HG02642 (cell line): ENCODE measurements at regions not wholly inside any gene's neighbourhood (a gene's known extent, or its start where the extent isn't known, plus 50 kb on each side); places are given as distances from the start of the nearest gene placed in this dataset.

Experiments
- ATAC-seq: cut with Tn5 transposase; IDR thresholded peaks from one replicate; pipeline ENCODE4 v1.9.1; 2021; ENCODE audit warnings: mild to moderate bottlenecking; ENCODE audit not compliant: unreplicated experiment, poor library complexity

DNA sequence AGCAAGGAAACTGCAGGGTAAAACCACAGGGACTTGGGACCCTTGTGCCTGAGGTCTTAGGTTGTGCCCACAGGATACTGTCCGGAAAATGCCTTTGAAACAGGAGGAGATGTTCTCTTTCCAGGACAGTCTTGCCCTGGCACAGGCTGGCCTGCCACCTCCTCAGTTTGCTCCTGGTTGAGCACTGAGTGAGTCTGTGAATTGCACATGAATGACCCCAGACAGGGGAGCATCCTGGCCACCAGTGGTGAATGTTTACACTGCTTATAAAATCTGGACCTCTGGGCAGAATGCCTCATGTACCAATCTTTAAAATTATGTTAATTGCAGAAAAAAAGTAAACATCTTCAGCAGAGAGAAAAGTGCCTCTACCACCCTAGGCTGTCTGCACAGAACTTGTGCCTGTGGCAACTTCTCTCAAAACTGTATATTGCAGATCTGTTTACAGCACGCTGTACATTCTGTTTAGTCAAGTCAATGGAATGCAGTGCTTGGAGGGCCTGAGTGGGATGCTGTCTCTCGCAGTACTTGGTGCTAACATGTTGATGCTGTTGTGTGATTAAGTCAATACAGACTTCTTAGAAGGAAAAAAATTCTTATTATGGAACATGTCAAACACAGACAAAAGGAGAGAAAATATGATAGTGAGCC, 242.1 kb downstream of the SOD2 start:
- ATAC-seq = no peak

DNA sequence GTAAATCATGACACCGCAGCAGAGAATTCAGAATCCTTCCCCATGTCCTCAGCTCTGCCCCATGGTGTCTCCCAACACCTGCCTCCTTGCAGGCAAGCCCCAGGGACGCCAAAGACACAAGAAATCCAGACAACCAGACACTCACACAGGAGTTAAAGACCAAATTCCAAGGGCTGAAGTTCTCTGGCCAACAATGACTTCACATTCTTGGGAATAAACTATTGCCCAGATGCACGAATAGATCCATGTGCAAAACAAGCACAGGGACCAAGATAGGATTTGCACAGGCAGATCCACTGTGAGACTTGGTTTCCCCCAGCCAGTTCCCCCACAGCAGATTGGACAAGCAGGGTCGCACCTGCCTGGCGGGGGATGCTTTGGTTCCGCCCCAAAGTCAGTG, 246.7 kb downstream of the SOD2 start:
- no peak for ATAC-seq

DNA sequence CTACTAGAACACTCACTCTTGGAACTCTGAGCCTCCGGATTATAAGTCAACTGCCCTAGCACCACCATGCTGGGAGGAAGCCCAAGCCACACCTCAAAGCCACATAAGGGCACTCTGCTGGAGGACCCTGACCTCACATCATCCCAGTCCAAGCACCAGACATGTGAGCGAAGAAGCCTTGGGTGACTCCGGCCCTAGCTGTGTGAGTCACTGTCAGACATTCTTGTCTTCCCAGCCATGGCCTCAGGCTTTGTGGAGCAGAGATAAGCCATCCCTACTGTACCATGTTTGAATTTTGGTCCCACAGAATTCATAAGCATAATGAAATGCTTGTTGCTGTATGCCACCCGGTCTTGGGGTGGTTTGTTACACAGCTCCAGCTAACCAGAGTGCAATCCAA, 247.7 kb downstream of the SOD2 start:
- ATAC-seq = no peak

DNA sequence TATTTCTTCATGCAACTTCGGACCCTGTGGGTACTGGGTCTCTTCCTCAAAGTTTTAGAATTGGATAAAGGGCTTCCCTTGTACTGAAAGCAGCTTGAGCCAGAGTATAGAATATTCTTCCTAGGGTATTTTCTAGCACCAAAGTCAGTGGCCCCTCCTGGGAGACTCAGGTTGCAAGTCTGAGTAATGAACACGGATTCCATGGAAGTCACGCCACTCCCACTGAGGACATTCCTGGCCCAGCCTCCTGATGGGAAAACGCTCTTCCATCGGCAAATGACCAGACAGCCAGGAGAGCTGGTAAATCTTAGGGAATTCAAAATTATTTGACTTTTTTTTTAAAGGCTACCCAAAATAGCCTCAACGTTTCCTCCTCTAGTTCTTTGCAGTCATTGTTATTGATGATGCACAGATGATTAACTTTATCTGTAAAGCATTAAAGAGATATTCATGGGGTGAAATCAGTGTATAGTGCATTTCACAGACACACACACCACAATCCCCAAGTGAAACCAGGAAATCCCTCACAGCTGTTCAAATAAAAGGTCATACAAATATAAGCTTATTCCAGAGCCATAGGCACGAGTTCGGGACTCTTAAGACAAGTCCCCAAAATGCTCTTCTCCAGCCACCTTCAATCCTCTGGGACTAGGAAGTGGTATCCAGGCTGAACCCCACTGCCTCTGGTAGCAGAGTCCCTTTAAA, 248.8 kb downstream of the SOD2 start:
- ATAC-seq = no peak

DNA sequence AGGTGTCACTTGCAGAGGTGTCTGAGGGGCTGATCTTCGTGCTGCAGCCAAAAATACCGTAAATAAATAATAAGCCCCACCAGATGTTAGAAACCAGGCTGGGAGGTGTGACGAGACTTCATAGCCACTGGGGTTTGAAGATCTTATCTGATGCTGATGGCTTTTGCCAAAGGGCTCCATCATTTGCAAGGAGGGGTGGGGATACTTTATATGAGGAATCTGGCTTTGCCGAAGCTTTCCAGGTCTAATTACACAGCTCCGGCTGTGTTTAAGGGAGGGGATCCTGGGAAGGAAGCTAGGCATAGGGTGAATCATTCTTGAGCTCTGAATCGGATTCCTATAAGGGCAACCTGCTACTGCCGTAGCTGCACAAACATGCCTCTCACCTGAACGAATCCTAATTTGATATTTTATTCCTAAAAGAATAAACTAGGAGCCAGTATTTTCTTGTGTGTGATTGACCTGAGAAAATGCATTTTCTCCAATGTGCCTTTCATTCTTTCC, 249.6 kb downstream of the SOD2 start:
- ATAC-seq = no peak

DNA sequence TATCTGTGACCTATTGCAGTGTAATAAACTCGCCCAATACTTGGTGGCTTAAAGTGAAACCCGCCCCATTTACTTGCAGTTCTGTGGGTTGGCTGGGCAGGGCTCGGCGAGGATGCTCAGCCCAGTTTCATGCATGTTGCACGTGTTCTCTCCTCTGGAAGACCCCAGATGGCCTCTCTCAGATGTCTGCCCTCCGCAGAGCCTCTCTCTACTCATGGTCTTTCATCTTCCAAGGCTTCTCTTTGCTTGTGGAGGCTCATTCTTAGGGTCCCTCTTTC, 251.4 kb downstream of the SOD2 start:
- ATAC-seq = no peak

DNA sequence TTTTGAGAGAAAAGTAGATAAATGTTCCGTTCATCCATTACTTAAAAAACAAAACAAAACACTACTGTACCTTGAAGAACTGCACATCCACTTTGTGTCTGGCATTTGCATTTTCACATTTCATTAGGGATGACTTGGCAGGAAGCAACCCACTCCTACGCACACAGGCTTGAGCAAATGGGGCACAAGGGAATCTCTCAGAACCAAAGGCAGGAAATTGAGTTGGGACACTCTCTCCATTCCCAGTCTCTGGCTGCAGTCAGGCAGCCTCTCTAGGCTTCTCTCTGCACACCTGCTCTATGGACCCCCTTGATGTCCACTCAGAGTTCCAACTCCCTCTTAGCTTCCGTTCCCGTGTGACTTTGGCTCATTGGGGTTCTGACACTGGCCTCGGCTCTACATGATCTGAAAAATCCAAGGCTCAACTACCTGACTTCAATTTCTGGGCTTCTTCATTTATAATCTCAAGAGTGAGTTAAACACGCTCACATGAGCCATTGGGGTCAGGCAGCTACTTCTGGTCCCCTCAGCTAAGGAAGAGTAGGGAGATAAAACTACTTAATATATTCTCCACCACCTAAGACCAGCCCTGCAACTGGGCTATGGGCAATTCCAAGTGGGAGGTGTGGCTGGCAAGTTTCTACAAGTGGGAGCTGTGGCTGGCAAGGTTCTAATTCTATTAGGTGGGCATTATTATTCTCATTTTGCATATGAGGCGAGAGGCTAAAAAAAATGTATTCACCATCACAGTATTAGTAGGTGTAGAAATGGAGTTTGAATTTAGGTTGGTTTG, 251.9 kb downstream of the SOD2 start:
- no peak for ATAC-seq

DNA sequence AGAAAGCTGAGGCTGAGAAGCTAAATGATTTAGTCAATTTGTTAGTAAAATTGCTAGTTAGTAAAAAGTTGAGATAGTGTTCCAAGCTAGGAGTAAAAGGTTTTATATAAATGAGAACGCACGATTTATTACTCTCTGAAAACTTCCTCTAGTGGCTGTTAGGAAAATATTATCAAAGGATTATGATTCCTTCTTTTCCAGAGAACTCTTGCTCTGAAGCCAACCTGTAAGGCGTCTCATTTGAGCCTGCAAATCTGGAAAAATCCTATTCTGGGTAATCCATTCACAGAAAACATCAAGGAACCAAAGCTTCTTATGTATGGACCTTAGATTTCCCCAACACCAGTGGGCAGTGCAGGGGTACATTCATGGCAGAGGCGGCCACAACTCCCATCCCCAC, 252.7 kb downstream of the SOD2 start:
- ATAC-seq = no peak

DNA sequence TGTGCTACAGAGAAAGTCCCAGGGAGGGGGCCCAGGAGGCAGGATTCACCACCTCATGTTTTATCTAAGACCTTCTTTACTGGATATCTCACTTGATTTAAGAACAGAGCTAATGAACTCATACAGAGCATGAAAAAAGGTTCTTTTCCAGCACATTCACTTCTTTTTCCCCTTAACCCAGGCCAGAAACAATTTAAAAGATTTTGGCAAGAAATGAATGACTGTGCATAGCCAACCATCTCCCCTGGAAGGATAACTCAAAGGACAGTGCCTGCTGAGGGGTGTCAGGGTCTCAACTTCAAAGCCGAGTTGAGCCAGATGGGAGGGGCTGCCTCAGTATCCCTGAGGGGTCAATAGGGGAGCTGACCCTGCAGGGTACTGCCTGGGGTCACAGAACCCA, 253.4 kb downstream of the SOD2 start:
- no peak for ATAC-seq

DNA sequence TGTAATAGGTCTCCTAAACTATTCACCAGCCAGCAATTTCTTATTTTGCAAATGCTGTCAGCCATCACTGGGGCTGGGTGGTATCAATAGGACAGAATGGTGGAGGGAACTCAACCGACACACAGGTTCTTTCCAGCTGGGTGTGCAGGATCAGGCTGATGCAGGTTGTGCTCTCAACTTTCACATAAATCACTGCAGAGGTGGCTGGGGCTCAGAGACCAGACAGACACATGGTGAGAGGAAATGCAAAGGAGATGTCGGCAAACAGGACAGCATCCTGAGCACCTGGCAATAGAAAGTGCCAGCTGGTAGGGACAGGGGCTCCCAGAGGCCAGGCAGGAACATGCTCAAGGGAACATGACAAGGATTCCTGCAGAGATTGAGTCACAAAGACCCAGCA, 254.9 kb downstream of the SOD2 start:
- ATAC-seq = no peak

DNA sequence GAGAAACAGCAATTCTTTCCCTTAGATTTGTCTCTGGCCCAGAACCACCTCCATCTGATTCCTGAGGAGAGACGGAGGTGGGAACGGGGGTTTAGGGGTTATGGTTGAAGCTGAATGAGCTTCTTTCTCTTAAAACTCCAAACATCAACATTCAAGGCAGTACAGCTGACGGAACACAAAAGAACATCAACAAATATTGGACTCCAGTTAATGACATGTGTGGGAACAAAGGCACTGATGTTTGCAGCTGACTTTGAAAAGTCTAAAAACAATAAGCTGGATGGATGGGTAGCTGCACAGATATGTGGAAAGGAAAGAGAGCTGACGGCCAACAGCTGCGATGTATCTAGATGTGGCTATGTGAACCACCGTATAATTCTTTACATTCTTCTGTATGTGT, 256.5 kb downstream of the SOD2 start:
- ATAC-seq = no peak

DNA sequence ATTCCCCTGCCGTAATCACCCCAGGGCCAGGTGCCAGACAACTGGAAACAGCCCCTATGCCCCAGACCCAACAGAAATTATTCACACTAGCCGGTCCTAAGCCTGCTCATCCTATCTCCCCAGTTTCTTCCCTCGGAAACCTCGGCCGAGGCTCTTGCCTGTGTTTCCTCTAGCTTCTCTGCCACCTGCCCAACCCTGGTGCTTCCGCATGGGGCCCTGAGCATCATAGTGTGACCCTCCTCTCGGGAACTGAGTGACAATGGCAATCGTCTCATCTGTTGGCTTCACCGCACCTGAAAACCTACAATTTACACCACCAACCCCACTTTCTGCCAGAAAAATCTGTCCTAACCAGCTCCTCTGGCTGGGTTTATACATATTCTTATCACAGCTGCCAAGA, 257.3 kb downstream of the SOD2 start:
- ATAC-seq = no peak

DNA sequence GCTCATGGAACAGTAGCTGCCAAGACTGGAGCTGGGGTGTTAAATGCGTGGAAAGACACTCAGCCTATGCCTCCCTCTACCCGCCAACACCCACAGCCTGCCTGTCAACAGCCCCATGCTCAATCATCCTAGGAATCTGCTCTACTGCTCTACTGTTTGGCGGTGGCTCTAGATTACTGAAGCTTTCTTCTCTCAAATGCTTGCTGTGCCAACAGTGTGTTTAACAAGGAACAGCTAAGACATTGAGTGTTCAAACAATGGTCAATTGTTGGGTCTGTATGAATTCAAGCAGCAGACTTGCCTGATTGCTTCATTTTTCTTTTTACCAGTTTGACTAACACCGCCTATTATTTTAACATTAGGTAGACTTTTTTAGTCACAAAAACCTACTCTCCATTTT, 258.6 kb downstream of the SOD2 start:
- ATAC-seq = no peak

DNA sequence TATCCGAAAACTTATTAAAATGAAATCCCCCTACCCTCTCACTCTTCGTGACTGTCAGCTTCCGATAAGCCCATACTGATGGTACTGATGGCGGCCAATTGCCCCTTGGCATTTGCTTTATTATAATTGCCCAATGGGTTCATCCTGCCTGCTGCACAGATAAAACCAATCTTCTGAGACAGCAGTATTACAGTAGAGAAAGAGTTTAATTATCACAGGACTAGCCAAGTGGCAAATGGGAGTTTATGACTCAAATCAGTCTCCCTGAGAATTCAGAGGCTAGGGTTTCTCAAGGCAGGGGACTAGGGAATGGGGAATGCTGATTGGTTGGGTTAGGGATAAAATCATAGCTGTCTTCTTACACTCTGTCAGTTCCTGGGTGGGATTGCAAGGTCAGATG, 259.5 kb downstream of the SOD2 start:
- ATAC-seq = no peak

DNA sequence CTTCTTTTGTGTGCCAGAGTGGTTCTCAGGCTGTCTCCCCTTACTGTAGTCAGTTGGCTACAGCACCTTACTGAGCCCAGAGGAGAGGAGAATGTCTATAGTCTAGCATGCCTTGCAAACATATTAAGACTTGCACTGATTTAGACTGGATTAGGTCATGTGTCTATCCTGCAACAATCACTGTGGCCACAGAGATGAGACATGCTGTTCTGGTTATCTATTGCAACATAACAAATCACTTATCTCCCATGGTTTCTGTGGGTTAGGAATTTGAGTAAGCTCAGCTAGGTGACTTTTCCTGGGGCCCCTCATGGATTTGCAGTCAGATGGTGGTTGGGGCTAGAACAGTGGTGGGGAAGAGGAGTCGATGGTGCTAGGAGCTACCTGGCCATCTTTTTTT, 261.3 kb downstream of the SOD2 start:
- ATAC-seq = no peak

DNA sequence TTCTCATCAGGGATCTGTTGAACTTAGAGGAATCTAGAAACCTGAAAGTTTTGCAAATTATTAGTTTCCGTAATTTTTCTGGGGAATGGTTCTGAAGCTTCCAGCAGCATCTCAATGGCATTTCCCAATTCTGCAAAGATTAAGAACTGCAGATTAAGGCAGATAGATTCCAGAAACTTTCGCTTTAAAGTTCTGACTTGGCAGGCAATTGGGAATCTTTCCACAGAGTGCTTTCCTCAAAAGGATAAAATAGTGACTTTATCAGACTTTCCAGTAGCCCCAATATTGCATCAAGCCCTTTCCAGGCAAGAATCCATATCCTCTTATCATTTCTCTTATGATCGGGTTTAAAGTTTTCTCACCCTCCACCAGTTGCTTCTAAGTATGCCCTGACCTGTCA, 261.1 kb downstream of the FNDC1 start:
- no peak for ATAC-seq

DNA sequence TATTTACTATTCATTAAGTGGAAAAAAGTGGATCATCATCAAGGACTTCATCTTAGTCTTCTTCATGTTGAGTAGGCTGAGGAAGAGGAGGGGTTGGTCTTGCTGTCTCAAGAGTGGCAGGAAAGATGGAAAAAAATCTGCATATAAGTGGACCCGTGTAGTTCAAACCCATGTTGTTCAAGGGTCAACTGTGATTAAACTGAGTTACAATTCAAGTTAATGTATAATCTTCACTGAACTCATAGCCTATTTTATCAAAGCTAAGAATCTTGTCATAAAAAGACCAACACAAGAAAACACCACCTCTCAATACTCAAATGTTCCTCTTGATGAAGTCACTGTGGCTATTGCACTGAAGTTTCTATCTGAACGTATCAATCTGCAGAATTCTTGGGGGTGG, 260.2 kb downstream of the FNDC1 start:
- no peak for ATAC-seq

DNA sequence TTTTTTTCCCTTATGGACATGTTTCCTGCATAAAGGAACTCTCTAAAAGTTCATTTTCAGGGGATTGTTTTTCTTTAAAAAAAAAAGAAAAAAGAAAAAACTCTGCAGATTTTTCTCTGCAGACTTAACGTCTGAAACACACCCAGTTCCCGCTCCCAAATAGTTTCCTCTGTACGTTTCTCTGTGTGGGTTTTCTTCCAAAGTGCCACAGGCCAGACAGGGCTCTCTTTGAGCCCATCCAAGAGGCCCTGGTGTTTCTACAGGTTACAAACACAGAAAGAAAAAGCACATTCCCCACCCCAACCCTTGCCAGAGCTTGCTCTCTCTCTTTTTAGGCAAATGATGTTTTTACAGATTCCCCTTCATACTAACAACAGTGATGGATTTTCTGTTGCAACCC, 258.6 kb downstream of the FNDC1 start:
- no peak for ATAC-seq

DNA sequence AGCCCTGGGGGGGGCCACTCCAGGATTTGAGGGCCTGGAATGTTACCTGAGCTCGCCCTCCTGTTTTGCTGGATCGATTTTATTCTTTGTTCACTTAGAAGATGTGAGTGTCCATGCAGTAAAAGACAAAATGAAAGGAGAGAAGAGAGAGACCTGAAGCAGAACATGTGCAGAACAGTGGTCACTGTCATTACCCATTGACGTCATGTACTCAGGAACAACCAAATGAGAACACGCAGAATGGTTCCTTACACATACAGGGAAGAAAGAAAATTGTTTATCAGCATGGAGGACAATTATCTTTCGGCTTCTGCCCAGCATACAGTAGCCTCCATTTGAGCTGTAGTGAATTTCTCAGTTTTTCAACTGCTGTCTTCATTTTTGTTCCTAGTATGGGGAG, 258.1 kb downstream of the FNDC1 start:
- no peak for ATAC-seq

DNA sequence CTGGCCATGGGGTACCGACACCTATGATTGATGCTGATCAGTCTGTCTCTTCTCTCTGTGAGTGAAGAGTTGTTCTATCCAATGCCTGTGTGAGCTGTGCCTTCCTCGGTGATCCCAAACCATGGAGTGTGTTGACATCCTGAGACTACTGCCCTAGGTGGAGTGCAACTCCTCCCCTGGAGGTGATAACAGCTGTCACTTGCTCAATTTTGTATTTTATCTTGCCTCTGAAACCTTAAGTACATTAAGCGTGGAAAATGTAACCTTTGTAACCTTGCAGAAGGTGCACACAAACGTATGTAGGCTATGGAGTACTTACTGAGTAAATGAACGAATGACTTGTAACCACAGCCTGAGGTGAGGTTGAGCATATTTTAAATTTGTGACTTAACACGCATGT, 256.2 kb downstream of the FNDC1 start:
- no peak for ATAC-seq

DNA sequence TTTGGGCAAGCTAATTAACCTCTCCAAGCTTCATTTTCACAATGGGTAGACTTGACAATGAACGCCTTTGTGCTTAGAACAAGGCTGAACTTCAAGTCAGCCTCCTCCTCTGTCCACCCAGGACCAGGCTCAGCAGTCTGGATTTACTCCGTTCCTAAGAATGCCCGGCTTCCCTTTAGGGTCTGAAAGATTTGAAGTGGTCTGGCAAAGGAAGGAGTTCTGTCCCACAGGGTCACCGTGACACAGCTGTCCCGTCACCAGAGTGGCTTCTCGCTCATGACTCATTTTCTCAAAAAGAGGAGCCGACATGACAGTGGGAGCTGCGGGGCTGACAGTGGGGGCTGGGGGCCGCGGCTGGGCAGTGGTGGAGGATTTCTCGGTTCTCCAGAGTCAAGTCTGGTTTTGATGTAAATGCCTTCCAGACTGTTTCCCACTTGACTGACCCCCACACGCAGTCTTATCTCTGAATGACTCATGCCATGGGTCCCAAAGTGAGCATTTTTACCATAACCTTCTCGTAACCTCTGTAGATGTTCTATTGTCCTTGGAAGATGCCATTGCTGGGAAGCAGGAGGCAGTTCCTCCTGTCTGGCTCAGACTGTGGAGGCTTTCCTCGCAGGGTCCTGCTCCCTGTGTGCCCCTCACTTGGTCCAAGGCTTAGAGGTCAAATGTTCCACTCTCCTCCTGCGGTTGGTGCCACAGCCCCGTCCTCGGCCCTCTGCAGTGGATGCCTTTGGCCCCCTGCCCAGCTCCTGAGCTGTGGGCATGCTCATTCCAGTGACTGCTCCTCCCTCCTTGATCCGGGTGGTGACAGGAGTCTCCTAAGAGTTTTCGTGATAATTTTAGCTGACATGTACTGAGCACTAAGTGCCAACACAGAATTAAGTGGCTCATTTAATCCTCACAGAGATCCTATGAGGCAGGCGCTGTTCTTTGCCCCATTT, 253.1 kb downstream of the FNDC1 start:
- no peak for ATAC-seq
